Ascending aorta (tissue), 2 donors: ENCODE measurements at regions not wholly inside any gene's neighbourhood (a gene's known extent, or its start where the extent isn't known, plus 50 kb on each side); places are given as distances from the start of the nearest gene placed in this dataset.

Experiments
- DNase-seq, 2 donors: peaks; one replicate each; pipeline ENCODE4 v3.0.0-alpha.2; 2019; ENCODE audit warnings: low spot score in 2 of 2
- H3K27ac ChIP-seq, 2 donors: fragments of 200-600 bp; sonication (generic); one replicate each; pipeline ENCODE4 v1.5.1; 2016 to 2017; ENCODE audit warnings: mild to moderate bottlenecking in 1 of 2
- H3K27me3 ChIP-seq: fragments of 200-600 bp; sonication (generic); one replicate; pipeline ENCODE4 v1.5.1; 2017
- H3K36me3 ChIP-seq, 2 donors: fragments of 200-600 bp; sonication (generic); one replicate each; pipeline ENCODE4 v1.5.1; 2016
- H3K4me1 ChIP-seq, 2 donors: fragments of 200-600 bp; sonication (generic); one replicate each; pipeline ENCODE4 v1.5.1; 2016 to 2017; ENCODE audit warnings: mild to moderate bottlenecking in 1 of 2
- H3K4me3 ChIP-seq, 2 donors: fragments of 200-600 bp; sonication (generic); one replicate each; pipeline ENCODE4 v1.5.1; 2016 to 2017; ENCODE audit warnings: mild to moderate bottlenecking in 1 of 2
- H3K9me3 ChIP-seq, 2 donors: fragments of 200-600 bp; sonication (generic); one replicate each; pipeline ENCODE4 v1.5.1; 2016
- CTCF ChIP-seq, 3 experiments: fragments of 200-600 bp in 2 of 3; fragments of 450-650 bp in 1 of 3; sonication (generic) in 2 of 3; IDR thresholded peaks; one replicate each; pipeline ENCODE4 v1.5.1; 2016 to 2019; ENCODE audit warnings: antibody characterized with exemption in 3 of 3, mild to moderate bottlenecking in 1 of 3, moderate library complexity in 1 of 3
- intact Hi-C: fragments of 100-400 bp; cut with DNase I; formaldehyde crosslinking; loops from one replicate; pipeline ENCODE4 v1.15.1; 2023

- Histone ChIP-seq H3K27ac (no peak overlapping the region), H3K4me3 (no peak overlapping the region), H3K27me3 (no peaks in the 10 kb centered on the region), H3K36me3 (no peaks in the 10 kb centered on the region), H3K9me3 (no peaks in the 10 kb centered on the region), H3K4me1 (no peaks in the 10 kb centered on the region)
- intact Hi-C loops: no loop called here
- no peak for DNase-seq
- TF ChIP-seq CTCF (IDR thresholded peaks at IDR 0.05): no peak
Measured at GRCh38 chr10:2943932-2944614, 123.3 kb upstream of the PFKP start.

GRCh38 chr10:2942938-2943337, 124.4 kb upstream of the PFKP start:
- TF ChIP-seq CTCF (IDR thresholded peaks at IDR 0.05): no peak
- Histone ChIP-seq H3K9me3 (no peaks in the 10 kb centered on the region), H3K27ac (no peak overlapping the region), H3K4me1 (no peaks in the 10 kb centered on the region), H3K27me3 (no peaks in the 10 kb centered on the region), H3K36me3 (no peaks in the 10 kb centered on the region), H3K4me3 (no peak overlapping the region)
- DNase-seq: no peak
- intact Hi-C loops: no loop called here

GRCh38 chr10:2938869-2939268, 128.5 kb upstream of the PFKP start:
- no peak for TF ChIP-seq CTCF (IDR thresholded peaks at IDR 0.05)
- Histone ChIP-seq H3K36me3 (no peaks in the 10 kb centered on the region), H3K4me1 (no peaks in the 10 kb centered on the region), H3K9me3 (no peaks in the 10 kb centered on the region), H3K27ac (no peak overlapping the region), H3K4me3 (no peak overlapping the region), H3K27me3 (no peaks in the 10 kb centered on the region)
- DNase-seq: no peak
- intact Hi-C loops: no loop called here

- intact Hi-C loops: no loop called here
- H3K27me3 ChIP-seq: no peaks in the 10 kb centered on the region
- no peak overlapping the region for H3K4me3 ChIP-seq
- TF ChIP-seq CTCF (IDR thresholded peaks at IDR 0.05): no peak
- H3K4me1 ChIP-seq: no peaks in the 10 kb centered on the region
- DNase-seq: no peak
- H3K27ac ChIP-seq: no peak overlapping the region
- H3K9me3 ChIP-seq: no peaks in the 10 kb centered on the region
- H3K36me3 ChIP-seq: no peaks in the 10 kb centered on the region
Measured at GRCh38 chr10:2936816-2937215, 130.5 kb upstream of the PFKP start.

GRCh38 chr10:2935647-2936386, 131.5 kb upstream of the PFKP start:
- H3K4me3 ChIP-seq: no peak overlapping the region
- no peaks in the 10 kb centered on the region for H3K27me3 ChIP-seq
- H3K36me3 ChIP-seq: no peaks in the 10 kb centered on the region
- no peaks in the 10 kb centered on the region for H3K4me1 ChIP-seq
- DNase-seq: no peak
- TF ChIP-seq CTCF (IDR thresholded peaks at IDR 0.05): no peak
- intact Hi-C loops: no loop called here
- no peak overlapping the region for H3K27ac ChIP-seq
- no peaks in the 10 kb centered on the region for H3K9me3 ChIP-seq
